SK-N-SH (cell line): ENCODE measurements at regions not wholly inside any gene's neighbourhood (a gene's known extent, or its start where the extent isn't known, plus 50 kb on each side); places are given as distances from the start of the nearest gene placed in this dataset.

Experiments
- CTCF ChIA-PET: fragments of 300-600, 350-600 bp; formaldehyde crosslinking; extraction: SDS; loops from one replicate; lab custom pipeline; 2021; lab: Yijun Ruan, JAX
- POLR2A ChIA-PET: fragments of 350-600 bp; sonication (Branson Sonifier 250); formaldehyde crosslinking; extraction: SDS; loops from one replicate; lab custom pipeline; 2020; ENCODE audit warnings: antibody characterized with exemption, inconsistent platforms; lab: Yijun Ruan, JAX
- DNase-seq: peaks from one replicate; pipeline ENCODE4 v3.0.0; 2012
- H2AFZ ChIP-seq: fragments of 200-600 bp; sonication (generic); 2 replicates; pipeline ENCODE4 v1.8.1; 2016; ENCODE audit warnings: antibody characterized with exemption, mild to moderate bottlenecking, low read depth
- H3F3A ChIP-seq: fragments of 200-600 bp; sonication (generic); replicated peaks from 2 replicates; pipeline ENCODE3; 2016; ENCODE audit warnings: antibody characterized with exemption, mild to moderate bottlenecking; ENCODE audit not compliant: insufficient read depth
- H3K27ac ChIP-seq, 2 experiments: fragments of 200-500 bp in 1 of 2; fragments of 200-600 bp in 1 of 2; sonication (Bioruptor generic) in 1 of 2; sonication (generic), shearing (Covaris generic) in 1 of 2; 2 replicates each; pipeline versions ENCODE4 v1.5.1 to v1.6.1; 2014 to 2016; ENCODE audit warnings: low read depth in 2 of 2, inconsistent platforms in 1 of 2, low read length in 1 of 2, mild to moderate bottlenecking in 1 of 2, mixed read lengths in 1 of 2
- H3K27me3 ChIP-seq: fragments of 200-600 bp; sonication (generic), shearing (Covaris generic); 2 replicates; pipeline ENCODE4 v1.6.1; 2016; ENCODE audit warnings: mixed run types; ENCODE audit not compliant: insufficient read depth
- H3K36me3 ChIP-seq, 2 experiments: fragments of 200-500 bp in 1 of 2; fragments of 200-600 bp in 1 of 2; sonication (Bioruptor generic) in 1 of 2; sonication (generic) in 1 of 2; replicated peaks in 1 of 2; 2 replicates each; pipeline versions ENCODE3 to v1.5.1; 2014 to 2016; ENCODE audit warnings: low read length in 1 of 2, mild to moderate bottlenecking in 1 of 2; ENCODE audit not compliant: insufficient read depth in 2 of 2, control insufficient read depth in 1 of 2
- H3K4me1 ChIP-seq, 2 experiments: fragments of 200-500 bp in 1 of 2; fragments of 200-600 bp in 1 of 2; sonication (Bioruptor generic) in 1 of 2; sonication (generic), shearing (Covaris generic) in 1 of 2; 2 replicates each; pipeline versions ENCODE4 v1.5.1 to v1.6.1; 2014 to 2016; ENCODE audit warnings: low read depth in 1 of 2, low read length in 1 of 2, mixed run types in 1 of 2; ENCODE audit not compliant: insufficient read depth in 2 of 2, control insufficient read depth in 1 of 2
- H3K4me2 ChIP-seq: fragments of 200-600 bp; sonication (generic), shearing (Covaris generic); 2 replicates; pipeline ENCODE4 v1.6.1; 2017; ENCODE audit warnings: mixed run types
- H3K4me3 ChIP-seq, 2 experiments: fragments of 200-500 bp in 1 of 2; fragments of 200-600 bp in 1 of 2; sonication (Bioruptor generic) in 1 of 2; sonication (generic), shearing (Covaris generic) in 1 of 2; 2 replicates each; pipeline versions ENCODE4 v1.5.1 to v1.8.1; 2014 to 2016; ENCODE audit warnings: low read depth in 2 of 2, inconsistent platforms in 1 of 2, low read length in 1 of 2, mild to moderate bottlenecking in 1 of 2, mixed read lengths in 1 of 2, moderate library complexity in 1 of 2
- H3K79me2 ChIP-seq: fragments of 200-600 bp; sonication (generic); 2 replicates; pipeline ENCODE4 v1.8.1; 2017; ENCODE audit warnings: mild to moderate bottlenecking; ENCODE audit not compliant: insufficient read depth
- H3K9ac ChIP-seq: fragments of 200-600 bp; sonication (generic); 2 replicates; pipeline ENCODE4 v1.6.1; 2017; ENCODE audit warnings: mixed run types
- H3K9me2 ChIP-seq: fragments of 200-600 bp; sonication (generic); 2 replicates; pipeline ENCODE4 v1.6.1; 2017; ENCODE audit warnings: mixed run types
- H3K9me3 ChIP-seq: fragments of 200-600 bp; sonication (generic); 2 replicates; pipeline ENCODE4 v1.6.1; 2017; ENCODE audit warnings: mixed run types, mild to moderate bottlenecking, moderate library complexity
- H4K20me1 ChIP-seq: fragments of 200-600 bp; sonication (generic); 2 replicates; pipeline ENCODE4 v1.6.1; 2017; ENCODE audit warnings: mild to moderate bottlenecking, mixed run types; ENCODE audit not compliant: insufficient read depth
- CTCF ChIP-seq: fragments of 200-600 bp; sonication (generic); IDR thresholded peaks from 2 replicates; pipeline ENCODE4 v1.6.1; 2017; ENCODE audit warnings: antibody characterized with exemption, mild to moderate bottlenecking, moderate library complexity
- ELF1 ChIP-seq: IDR thresholded peaks from 2 replicates; pipeline ENCODE4 v1.4.0; 2012
- EZH2phosphoT487 ChIP-seq: fragments of 200-600 bp; sonication (generic); IDR thresholded peaks from 2 replicates; pipeline ENCODE4 v1.6.1; 2017; ENCODE audit warnings: low read depth, mixed run types, mild to moderate bottlenecking, antibody characterized with exemption, moderate library complexity, borderline replicate concordance
- FOSL2 ChIP-seq: IDR thresholded peaks from 2 replicates; pipeline ENCODE4 v1.4.0; 2012; ENCODE audit warnings: low read depth, mild to moderate bottlenecking, moderate library complexity, borderline replicate concordance
- GABPA ChIP-seq: IDR thresholded peaks from 2 replicates; pipeline ENCODE4 v1.4.0; 2012; ENCODE audit warnings: low read depth, mild to moderate bottlenecking
- JUND ChIP-seq: IDR thresholded peaks from 2 replicates; pipeline ENCODE4 v1.4.0; 2012
- MAX ChIP-seq: IDR thresholded peaks from 2 replicates; pipeline ENCODE4 v1.4.0; 2012; ENCODE audit warnings: low read depth
- PBX3 ChIP-seq: IDR thresholded peaks from 2 replicates; pipeline ENCODE4; 2012
- RAD21 ChIP-seq: IDR thresholded peaks from 2 replicates; pipeline ENCODE4 v1.6.1; 2012; ENCODE audit warnings: mild to moderate bottlenecking, low read length
- REST ChIP-seq: IDR thresholded peaks from 2 replicates; pipeline ENCODE4 v1.6.1; 2012; ENCODE audit warnings: mild to moderate bottlenecking, low read depth, low read length, moderate library complexity
- RFX5 ChIP-seq: IDR thresholded peaks from 2 replicates; pipeline ENCODE4 v1.6.1; 2012; ENCODE audit warnings: mild to moderate bottlenecking, improper control_type of control experiment, low read length
- RXRA ChIP-seq: IDR thresholded peaks from 2 replicates; pipeline ENCODE4 v1.4.0; 2012; ENCODE audit warnings: low read depth, mild to moderate bottlenecking, borderline replicate concordance
- SIN3A ChIP-seq: IDR thresholded peaks from 2 replicates; pipeline ENCODE4 v1.6.1; 2012; ENCODE audit warnings: low read depth, mild to moderate bottlenecking, low read length, moderate library complexity, borderline replicate concordance
- TAF1 ChIP-seq: IDR thresholded peaks from 2 replicates; pipeline ENCODE4 v1.6.1; 2012; ENCODE audit warnings: low read depth, mild to moderate bottlenecking, low read length, moderate library complexity, borderline replicate concordance
- USF1 ChIP-seq: IDR thresholded peaks from 2 replicates; pipeline ENCODE4 v1.4.0; 2012; ENCODE audit warnings: low read depth, borderline replicate concordance
- YY1 ChIP-seq: IDR thresholded peaks from 2 replicates; pipeline ENCODE4 v1.4.0; 2012; ENCODE audit warnings: low read depth, mild to moderate bottlenecking
- ZBTB33 ChIP-seq: IDR thresholded peaks from 2 replicates; pipeline ENCODE4 v1.4.0; 2012; ENCODE audit warnings: low read depth, borderline replicate concordance
- WGBS: methylation state at CpG from one replicate; pipeline ENCODE4 v1.1.6; 2017; ENCODE audit warnings: low lambda C conversion rate; 5-methylcytosine and 5-hydroxymethylcytosine counted together

GRCh38 chr9:22622815-22623214, 176.2 kb downstream of the DMRTA1 start (continued):
- TF ChIP-seq REST (no peak), YY1 (no peak), GABPA (no peak), JUND (no peak), RAD21 (no peak), FOSL2 (no peak)
- TF ChIP-seq, all 33 proteins: peak for 0

- no peak for DNase-seq
- Histone ChIP-seq H3K9me3 (no peaks in the 10 kb centered on the region), H3K79me2 (no peaks in the 10 kb centered on the region), H3K9me2 (no peaks in the 10 kb centered on the region; the same call in 1 of the 2 replicates), H3F3A (no peaks in the 10 kb centered on the region), H3K9ac (no peak overlapping the region)
- TF ChIP-seq PBX3 (no peak), USF1 (no peak), RAD21 (no peak), CTCF (no peak), RFX5 (no peak), RXRA (no peak), ELF1 (no peak), TAF1 (no peak), SIN3A (no peak), ZBTB33 (no peak), EZH2phosphoT487 (no peak), MAX (no peak)
- TF ChIP-seq, all 33 proteins: peak for 0
- Histone ChIP-seq H2AFZ (no peak overlapping the region), H4K20me1 (no peaks in the 10 kb centered on the region), H3K36me3 (no peaks in the 10 kb centered on the region), H3K4me3 (no peak overlapping the region), H3K4me1 (no peaks in the 10 kb centered on the region), H3K27me3 (no peaks in the 10 kb centered on the region), H3K27ac (no peak overlapping the region), H3K4me2 (no peak overlapping the region)
- ChIA-PET POLR2A (no interaction called here), CTCF (no interaction called here)
- 8% methylated on average over 3 of the region's 3 CpGs for WGBS
Observed at GRCh38 chr9:22623236-22623635, 176.6 kb downstream of the DMRTA1 start.
